ENCODE measurements at regions not wholly inside any gene's neighbourhood (a gene's known extent, or its start where the extent isn't known, plus 50 kb on each side); places are given as distances from the start of the nearest gene placed in this dataset.
"Not testable (repeated sequence)": the region's sequence is repeated elsewhere in the genome, so short reads cannot be mapped to it uniquely, and the experiment has no call there.

- DNase-seq (ENCODE audit: low read depth, low spot score) (no peak), ATAC-seq (no peak)
- H3K4me3 ChIP-seq (ENCODE audit: low read depth in 2 of 2, low read length in 2 of 2) = no peak overlapping the region
- in situ Hi-C loops (cut with HindIII; ENCODE audit: low pct_unique_long_range_greater_than_20kb, low sequenced_read_pairs) (no loop called here), intact Hi-C loops (cut with micrococcal nuclease; ENCODE audit: unreplicated experiment) (no loop called here)
- H3K27me3 ChIP-seq (ENCODE audit: control insufficient read depth, insufficient read depth, low read length) = no peaks in the 10 kb centered on the region
- no TSS peak for BruUV-seq (replicated peaks)
- POLR2A ChIA-PET = no interaction called here
- H3K9me3 ChIP-seq (ENCODE audit: control insufficient read depth, insufficient read depth, low read depth, low read length) = no peaks in the 10 kb centered on the region
- CTCF ChIA-PET = no interaction called here
- H3K27ac ChIP-seq (ENCODE audit: low read length) = no peak overlapping the region; the same call in 1 of the 2 replicates
- H3K4me1 ChIP-seq (ENCODE audit: control insufficient read depth, insufficient read depth, low read length) = no peaks in the 10 kb centered on the region; the same call in 1 of the 2 replicates
- no peak for TF ChIP-seq SIN3A (IDR thresholded peaks at IDR 0.05; ENCODE audit: borderline replicate concordance, insufficient read depth, low read depth, low read length)
- no peak for TF ChIP-seq CTCF (IDR thresholded peaks at IDR 0.05)
- no peak for TF ChIP-seq POLR2AphosphoS5 (IDR thresholded peaks at IDR 0.05; ENCODE audit: low read depth, low read length)
- TF ChIP-seq TCF7L2 (IDR thresholded peaks at IDR 0.05; ENCODE audit: low read depth, low read length) = no peak
- TF ChIP-seq REST (IDR thresholded peaks at IDR 0.05; ENCODE audit: insufficient read depth in 1 of 2, low read depth in 2 of 2, low read length in 1 of 2) = no peak
- H3K36me3 ChIP-seq (ENCODE audit: control insufficient read depth, insufficient read depth, low read length) = no peaks in the 10 kb centered on the region
These were observed 58.4 kb downstream of the SIPA1L2 start for GRCh38 chr1:232571523-232571922.

GRCh38 chr1:232570007-232570406, 59.9 kb downstream of the SIPA1L2 start:
- in situ Hi-C loops (cut with HindIII; ENCODE audit: low pct_unique_long_range_greater_than_20kb, low sequenced_read_pairs) = no loop called here
- Histone ChIP-seq H3K9me3 (ENCODE audit: control insufficient read depth, insufficient read depth, low read depth, low read length) (no peaks in the 10 kb centered on the region), H3K27ac (ENCODE audit: low read length) (no peak overlapping the region), H3K27me3 (ENCODE audit: control insufficient read depth, insufficient read depth, low read length) (no peaks in the 10 kb centered on the region), H3K4me3 (ENCODE audit: low read depth in 2 of 2, low read length in 2 of 2) (no peak overlapping the region), H3K4me1 (ENCODE audit: control insufficient read depth, insufficient read depth, low read length) (no peaks in the 10 kb centered on the region; the same call in 1 of the 2 replicates), H3K36me3 (ENCODE audit: control insufficient read depth, insufficient read depth, low read length) (no peaks in the 10 kb centered on the region)
- ATAC-seq = no peak
- DNase-seq (ENCODE audit: low read depth, low spot score) = no peak
- ChIA-PET CTCF (no interaction called here), POLR2A (no interaction called here)
- intact Hi-C loops (cut with micrococcal nuclease; ENCODE audit: unreplicated experiment) = no loop called here
- no TSS peak for BruUV-seq (replicated peaks)
- no peak for TF ChIP-seq POLR2AphosphoS5 (IDR thresholded peaks at IDR 0.05; ENCODE audit: low read depth, low read length)
- no peak for TF ChIP-seq CTCF (IDR thresholded peaks at IDR 0.05)
- TF ChIP-seq REST (IDR thresholded peaks at IDR 0.05; ENCODE audit: insufficient read depth in 1 of 2, low read depth in 2 of 2, low read length in 1 of 2) = no peak
- TF ChIP-seq TCF7L2 (IDR thresholded peaks at IDR 0.05; ENCODE audit: low read depth, low read length) = no peak
- TF ChIP-seq SIN3A (IDR thresholded peaks at IDR 0.05; ENCODE audit: borderline replicate concordance, insufficient read depth, low read depth, low read length) = no peak

GRCh38 chr1:232569554-232569921, 60.4 kb downstream of the SIPA1L2 start:
- intact Hi-C loops (cut with micrococcal nuclease; ENCODE audit: unreplicated experiment); CTCF ChIA-PET; H3K36me3 ChIP-seq (ENCODE audit: control insufficient read depth, insufficient read depth, low read length); DNase-seq (ENCODE audit: low read depth, low spot score); H3K9me3 ChIP-seq (ENCODE audit: control insufficient read depth, insufficient read depth, low read depth, low read length); POLR2A ChIA-PET; ATAC-seq; H3K27me3 ChIP-seq (ENCODE audit: control insufficient read depth, insufficient read depth, low read length); in situ Hi-C loops (cut with HindIII; ENCODE audit: low pct_unique_long_range_greater_than_20kb, low sequenced_read_pairs); H3K27ac ChIP-seq (ENCODE audit: low read length); H3K4me3 ChIP-seq (ENCODE audit: low read depth in 2 of 2, low read length in 2 of 2); H3K4me1 ChIP-seq (ENCODE audit: control insufficient read depth, insufficient read depth, low read length); BruUV-seq (replicated peaks): not testable (repeated sequence)
